Smooth muscle cell (in vitro differentiated cells): ENCODE measurements at regions not wholly inside any gene's neighbourhood (a gene's known extent, or its start where the extent isn't known, plus 50 kb on each side); places are given as distances from the start of the nearest gene placed in this dataset.
"Not testable (repeated sequence)": the region's sequence is repeated elsewhere in the genome, so short reads cannot be mapped to it uniquely, and the experiment has no call there.

Experiments used
- DNase-seq: peaks from one replicate; lab custom pipeline; 2025; ENCODE audit not compliant: unreplicated experiment; lab: John Stamatoyannopoulos, UW
- H2AFZ ChIP-seq: fragments of 200-600 bp; sonication (generic); 2 replicates; pipeline ENCODE4 v1.6.0; 2016; ENCODE audit warnings: antibody characterized with exemption, low read depth, mild to moderate bottlenecking
- H3F3A ChIP-seq: fragments of 200-600 bp; sonication (generic); 2 replicates; pipeline ENCODE4 v1.6.0; 2017; ENCODE audit warnings: antibody characterized with exemption, low read depth
- H3K27ac ChIP-seq: fragments of 200-600 bp; sonication (generic); 2 replicates; pipeline ENCODE4 v1.5.1; 2016; ENCODE audit warnings: low read depth, mild to moderate bottlenecking
- H3K27me3 ChIP-seq: fragments of 200-600 bp; sonication (generic); 2 replicates; pipeline ENCODE4 v1.6.1; 2016; ENCODE audit warnings: low read depth, mild to moderate bottlenecking
- H3K36me3 ChIP-seq: fragments of 200-600 bp; sonication (generic); 2 replicates; pipeline ENCODE4 v1.5.1; 2016; ENCODE audit warnings: low read depth
- H3K4me1 ChIP-seq: fragments of 200-600 bp; sonication (generic); 2 replicates; pipeline ENCODE4 v1.5.1; 2016; ENCODE audit warnings: low read depth
- H3K4me2 ChIP-seq: fragments of 200-600 bp; sonication (generic); 2 replicates; pipeline ENCODE4 v1.6.0; 2016; ENCODE audit warnings: mild to moderate bottlenecking
- H3K4me3 ChIP-seq: fragments of 200-600 bp; sonication (generic); 2 replicates; pipeline ENCODE4 v1.5.1; 2016; ENCODE audit warnings: mild to moderate bottlenecking
- H3K79me2 ChIP-seq: fragments of 200-600 bp; sonication (generic); 2 replicates; pipeline ENCODE4 v1.6.0; 2016; ENCODE audit warnings: low read depth, mild to moderate bottlenecking
- H3K9ac ChIP-seq: fragments of 200-600 bp; sonication (generic); 2 replicates; pipeline ENCODE4 v1.6.0; 2016; ENCODE audit warnings: low read depth
- H3K9me3 ChIP-seq: fragments of 200-600 bp; sonication (generic); replicated peaks from 2 replicates; pipeline ENCODE4 v1.5.1; 2016; ENCODE audit warnings: low read depth
- H4K20me1 ChIP-seq: fragments of 200-600 bp; sonication (generic); 2 replicates; pipeline ENCODE4 v1.6.0; 2016; ENCODE audit warnings: low read depth
- WGBS: methylation state at CpG from one replicate; pipeline ENCODE4 v1.1.7; 2016; ENCODE audit warnings: low lambda C conversion rate; 5-methylcytosine and 5-hydroxymethylcytosine counted together
- TF ChIP-seq, protein P1 (sequence below): fragments of 200-600 bp; sonication (generic); IDR thresholded peaks from 2 replicates; pipeline ENCODE4 v1.5.1; 2017; ENCODE audit warnings: borderline replicate concordance, mild to moderate bottlenecking, antibody characterized with exemption; ENCODE audit not compliant: insufficient read depth, poor library complexity, severe bottlenecking

DNA sequence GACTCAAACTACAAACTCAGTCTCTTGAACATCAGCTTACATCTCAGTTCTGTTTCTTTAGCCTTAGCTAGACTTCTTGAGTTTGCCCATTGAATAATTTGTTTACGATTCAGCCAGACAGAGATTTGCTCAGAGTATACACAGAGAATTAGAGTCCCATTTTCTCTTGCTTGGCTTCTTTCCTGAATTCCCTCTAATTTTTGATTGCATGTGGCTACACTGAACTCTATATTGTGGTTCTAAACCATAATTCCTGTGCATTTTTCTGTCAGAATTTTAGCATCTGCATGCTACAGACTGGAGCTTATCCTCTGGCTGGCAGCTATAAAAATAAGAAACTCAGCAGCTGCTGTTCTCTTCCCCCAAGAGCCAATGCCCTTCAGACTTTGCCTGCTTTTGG is 354.9 kb downstream of the MDFIC start:
- DNase-seq = no peak

DNA sequence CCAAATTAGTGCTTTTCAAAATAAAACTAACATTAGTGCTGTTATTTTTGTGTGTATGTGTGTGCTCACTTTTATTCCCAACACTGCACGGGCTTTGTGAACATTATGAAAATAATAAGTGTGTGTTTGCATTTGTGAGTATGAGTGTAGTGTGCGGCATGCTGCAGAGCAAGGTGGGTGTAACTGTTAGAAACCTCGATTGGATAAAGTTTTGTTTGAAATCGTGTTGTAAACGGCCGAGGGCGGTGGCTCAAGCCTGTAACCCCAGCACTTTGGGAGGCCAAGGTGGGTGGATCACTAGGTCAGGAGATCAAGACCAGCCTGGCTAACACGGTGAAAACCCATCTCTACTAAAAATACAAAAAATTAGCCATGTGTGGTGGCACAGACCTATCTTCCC is 352.0 kb downstream of the MDFIC start:
- H2AFZ ChIP-seq = peak overlapping the region; percentile 35
- not testable (repeated sequence) for H3K36me3 ChIP-seq, H3K4me1 ChIP-seq, H3K4me2 ChIP-seq, H3K79me2 ChIP-seq, DNase-seq, H3K27me3 ChIP-seq, H3K9me3 ChIP-seq, H4K20me1 ChIP-seq, H3K4me3 ChIP-seq, H3F3A ChIP-seq, H3K9ac ChIP-seq, H3K27ac ChIP-seq
- WGBS = 93% methylated on average over 8 of the region's 8 CpGs

More for the DNA sequence above, 354.9 kb downstream of the MDFIC start:
- no peak overlapping the region for H2AFZ ChIP-seq
- H3K9ac ChIP-seq = no peak overlapping the region
- TF ChIP-seq, protein P1, sequence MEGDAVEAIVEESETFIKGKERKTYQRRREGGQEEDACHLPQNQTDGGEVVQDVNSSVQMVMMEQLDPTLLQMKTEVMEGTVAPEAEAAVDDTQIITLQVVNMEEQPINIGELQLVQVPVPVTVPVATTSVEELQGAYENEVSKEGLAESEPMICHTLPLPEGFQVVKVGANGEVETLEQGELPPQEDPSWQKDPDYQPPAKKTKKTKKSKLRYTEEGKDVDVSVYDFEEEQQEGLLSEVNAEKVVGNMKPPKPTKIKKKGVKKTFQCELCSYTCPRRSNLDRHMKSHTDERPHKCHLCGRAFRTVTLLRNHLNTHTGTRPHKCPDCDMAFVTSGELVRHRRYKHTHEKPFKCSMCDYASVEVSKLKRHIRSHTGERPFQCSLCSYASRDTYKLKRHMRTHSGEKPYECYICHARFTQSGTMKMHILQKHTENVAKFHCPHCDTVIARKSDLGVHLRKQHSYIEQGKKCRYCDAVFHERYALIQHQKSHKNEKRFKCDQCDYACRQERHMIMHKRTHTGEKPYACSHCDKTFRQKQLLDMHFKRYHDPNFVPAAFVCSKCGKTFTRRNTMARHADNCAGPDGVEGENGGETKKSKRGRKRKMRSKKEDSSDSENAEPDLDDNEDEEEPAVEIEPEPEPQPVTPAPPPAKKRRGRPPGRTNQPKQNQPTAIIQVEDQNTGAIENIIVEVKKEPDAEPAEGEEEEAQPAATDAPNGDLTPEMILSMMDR = no peak
- H3K9me3 ChIP-seq = no peaks in the 10 kb centered on the region
- H3F3A ChIP-seq = no peaks in the 10 kb centered on the region
- no peak overlapping the region for H3K27ac ChIP-seq
- no peaks in the 10 kb centered on the region for H3K36me3 ChIP-seq
- no peaks in the 10 kb centered on the region for H4K20me1 ChIP-seq
- no peak overlapping the region for H3K4me2 ChIP-seq
- no peak overlapping the region for H3K4me3 ChIP-seq
- H3K79me2 ChIP-seq = no peaks in the 10 kb centered on the region
- 56% methylated on average over 1 of the region's 1 CpG for WGBS
- no peaks in the 10 kb centered on the region for H3K4me1 ChIP-seq
- H3K27me3 ChIP-seq = no peaks in the 10 kb centered on the region

DNA sequence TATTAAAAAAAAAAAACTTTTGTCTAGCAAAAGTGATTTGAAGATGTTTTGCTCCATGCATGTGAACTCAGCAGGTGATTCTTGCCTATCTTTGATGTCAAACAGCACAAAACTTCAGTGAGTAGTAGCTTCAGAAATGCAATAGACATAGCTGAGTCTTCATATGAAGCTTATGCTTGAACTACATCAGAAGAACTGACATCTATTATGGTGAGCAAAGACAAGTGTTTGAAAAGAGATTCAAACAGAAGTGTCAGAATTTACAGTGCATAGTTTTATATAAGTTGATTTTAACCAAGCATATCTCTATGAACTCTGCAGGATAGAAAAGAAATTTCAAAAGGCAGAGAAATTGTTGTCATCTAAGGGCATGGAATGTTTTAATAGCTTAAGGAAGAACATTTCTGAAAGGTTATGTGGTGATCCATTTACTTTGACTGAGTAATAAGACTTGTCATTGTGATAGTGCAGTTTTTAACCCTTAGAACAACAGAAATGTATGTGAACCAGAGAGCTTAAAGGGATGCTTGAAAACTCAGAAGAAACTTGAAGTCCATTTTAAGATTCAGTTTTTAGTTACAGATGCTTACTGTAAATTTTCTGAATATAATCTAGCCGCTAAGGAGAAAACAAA is 351.4 kb downstream of the MDFIC start:
- Histone ChIP-seq H3K9ac (no peak overlapping the region), H3F3A (no peaks in the 10 kb centered on the region), H3K4me3 (no peak overlapping the region), H3K4me1 (no peaks in the 10 kb centered on the region), H3K79me2 (no peaks in the 10 kb centered on the region), H3K27me3 (no peaks in the 10 kb centered on the region), H3K9me3 (no peaks in the 10 kb centered on the region), H3K27ac (no peak overlapping the region), H2AFZ (peak overlapping the region; percentile 35), H4K20me1 (no peaks in the 10 kb centered on the region), H3K4me2 (no peak overlapping the region), H3K36me3 (no peaks in the 10 kb centered on the region)
- WGBS = 91% methylated on average over 1 of the region's 1 CpG
- TF ChIP-seq, protein P1 = no peak
- DNase-seq = no peak

DNA sequence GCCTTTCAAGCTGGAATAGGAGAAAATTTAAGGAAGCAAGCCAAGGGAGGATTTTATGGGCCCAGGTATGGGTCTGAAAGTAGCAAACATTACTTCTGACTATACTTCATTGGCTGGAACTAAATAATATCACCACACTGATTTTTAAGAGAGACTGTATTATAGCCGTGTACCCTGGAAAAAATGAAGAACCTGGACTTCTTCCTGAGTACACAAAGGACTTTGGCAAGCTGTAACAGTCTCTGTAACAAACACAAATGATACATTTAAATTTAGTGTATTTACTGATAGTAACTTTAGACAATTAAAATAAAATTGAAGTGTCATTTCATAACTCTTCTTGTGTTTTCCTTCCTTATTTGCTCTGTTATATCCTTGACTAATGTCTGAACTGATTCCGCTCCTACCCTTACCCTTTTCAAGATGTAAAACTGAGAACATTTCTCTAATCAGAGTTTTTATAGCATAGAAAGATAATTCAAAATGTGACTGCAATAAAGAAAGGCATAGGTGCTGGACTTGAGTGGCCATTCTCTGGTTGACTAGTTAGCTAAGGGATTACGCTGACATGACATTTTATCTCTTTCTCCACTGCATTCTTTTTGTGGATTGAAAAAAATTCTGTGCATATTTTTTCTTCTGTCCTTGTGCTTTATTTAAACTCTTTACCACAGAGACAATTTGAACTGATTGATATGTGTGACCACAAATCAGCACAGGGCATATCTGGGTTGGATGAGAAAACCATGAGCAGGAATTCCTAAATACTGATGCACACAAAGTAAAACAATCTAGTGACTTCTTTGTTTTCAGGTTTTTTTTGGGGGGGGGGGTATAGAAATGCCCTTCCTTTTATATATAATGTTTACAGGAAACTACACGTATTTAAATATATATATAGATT is 349.7 kb downstream of the MDFIC start:
- WGBS = 81% methylated on average over 4 of the region's 4 CpGs
- TF ChIP-seq, protein P1 = no peak
- Histone ChIP-seq H3K79me2 (no peaks in the 10 kb centered on the region), H3K9me3 (no peaks in the 10 kb centered on the region), H2AFZ (no peak overlapping the region), H3F3A (no peaks in the 10 kb centered on the region), H3K36me3 (no peaks in the 10 kb centered on the region), H3K9ac (no peak overlapping the region), H3K4me2 (no peak overlapping the region), H4K20me1 (no peaks in the 10 kb centered on the region), H3K27me3 (no peaks in the 10 kb centered on the region), H3K4me3 (no peak overlapping the region), H3K4me1 (no peaks in the 10 kb centered on the region), H3K27ac (no peak overlapping the region)
- no peak for DNase-seq
